Panc1 (cell line): ENCODE measurements at regions not wholly inside any gene's neighbourhood (a gene's known extent, or its start where the extent isn't known, plus 50 kb on each side); places are given as distances from the start of the nearest gene placed in this dataset.

ENCODE experiments used
- ATAC-seq: fragments of 200-7000 bp; cut with Tn5 transposase; 2 replicates; pipeline ENCODE4 v1.9.1; 2020; ENCODE audit warnings: mild to moderate bottlenecking, moderate library complexity
- BruUV-seq: library from RNA; stranded (reverse); fragments of 400-500 nt; replicated peaks from 2 replicates; lab custom pipeline; 2021; lab: Mats Ljungman, UMichigan
- CTCF ChIA-PET: fragments of 300-600 bp; sonication (Branson Sonifier 250); formaldehyde crosslinking; loops from one replicate; lab custom pipeline; 2022; ENCODE audit warnings: antibody characterized with exemption; lab: Charles Lee
- POLR2A ChIA-PET: fragments of 300-600 bp; sonication (Branson Sonifier 250); formaldehyde crosslinking; loops from one replicate; lab custom pipeline; 2022; ENCODE audit warnings: antibody characterized with exemption; lab: Charles Lee
- DNase-seq: peaks from one replicate; pipeline ENCODE4 v3.0.0-alpha.2; 2010; ENCODE audit warnings: low read depth, low spot score
- H3K27ac ChIP-seq: 2 replicates; pipeline ENCODE4 v1.5.1; 2011; ENCODE audit warnings: mild to moderate bottlenecking, low read length, inconsistent platforms
- H3K27me3 ChIP-seq: fragments of 200-500 bp; sonication (Bioruptor generic); 2 replicates; pipeline ENCODE4 v1.6.0; 2014; ENCODE audit warnings: low read length, inconsistent platforms; ENCODE audit not compliant: control insufficient read depth, insufficient read depth
- H3K36me3 ChIP-seq: fragments of 200-500 bp; sonication (Bioruptor generic); 2 replicates; pipeline ENCODE4 v1.5.1; 2014; ENCODE audit warnings: inconsistent platforms, mild to moderate bottlenecking, low read length, moderate library complexity; ENCODE audit not compliant: control insufficient read depth, insufficient read depth
- H3K4me1 ChIP-seq: 2 replicates; pipeline ENCODE4 v1.5.1; 2011; ENCODE audit warnings: inconsistent platforms, mild to moderate bottlenecking, low read length, moderate library complexity; ENCODE audit not compliant: control insufficient read depth, insufficient read depth
- H3K4me3 ChIP-seq, 2 experiments: 2 replicates each; pipeline ENCODE4 v1.5.1; 2011 to 2012; ENCODE audit warnings: low read depth in 2 of 2, low read length in 2 of 2, mild to moderate bottlenecking in 2 of 2, inconsistent platforms in 1 of 2, moderate library complexity in 1 of 2
- H3K9me3 ChIP-seq: fragments of 200-500 bp; sonication (Bioruptor generic); 2 replicates; pipeline ENCODE4 v1.5.1; 2014; ENCODE audit warnings: low read depth, mild to moderate bottlenecking, inconsistent platforms, low read length, moderate library complexity; ENCODE audit not compliant: control insufficient read depth, insufficient read depth
- CTCF ChIP-seq: fragments of 450-650 bp; IDR thresholded peaks from 2 replicates; pipeline ENCODE4 v1.5.1; 2017; ENCODE audit warnings: mild to moderate bottlenecking
- POLR2AphosphoS5 ChIP-seq: IDR thresholded peaks from 2 replicates; pipeline ENCODE4 v1.6.1; 2012; ENCODE audit warnings: mild to moderate bottlenecking, low read depth, low read length, moderate library complexity
- SIN3A ChIP-seq: IDR thresholded peaks from 2 replicates; pipeline ENCODE4 v1.6.1; 2012; ENCODE audit warnings: low read depth, mild to moderate bottlenecking, low read length, moderate library complexity, borderline replicate concordance; ENCODE audit not compliant: insufficient read depth
- TCF7L2 ChIP-seq: IDR thresholded peaks from 2 replicates; pipeline ENCODE4 v1.6.1; 2011; ENCODE audit warnings: mild to moderate bottlenecking, low read depth, low read length, inconsistent platforms
- in situ Hi-C: cut with HindIII; loops from 2 replicates; pipeline ENCODE4 v1.10.0; 2016; ENCODE audit warnings: low sequenced_read_pairs, low pct_unique_long_range_greater_than_20kb
- intact Hi-C: fragments of 100-400 bp; cut with micrococcal nuclease; formaldehyde crosslinking; loops from one replicate; pipeline ENCODE4 v1.10.0; 2022; ENCODE audit not compliant: unreplicated experiment
- TF ChIP-seq, protein P1 (sequence below), 2 experiments: IDR thresholded peaks; 2 replicates each; pipeline ENCODE4 v1.6.1; 2011 to 2012; ENCODE audit warnings: low read depth in 2 of 2, control low read depth in 1 of 2, low read length in 1 of 2, mild to moderate bottlenecking in 1 of 2, moderate library complexity in 1 of 2; ENCODE audit not compliant: insufficient read depth in 1 of 2

- Histone ChIP-seq H3K4me1 (no peaks in the 10 kb centered on the region), H3K4me3 (no peak overlapping the region), H3K27me3 (no peaks in the 10 kb centered on the region), H3K36me3 (no peaks in the 10 kb centered on the region), H3K9me3 (no peaks in the 10 kb centered on the region), H3K27ac (no peak overlapping the region)
- ATAC-seq (no peak), DNase-seq (no peak)
- in situ Hi-C loops = no loop called here
- ChIA-PET POLR2A (no interaction called here), CTCF (no interaction called here)
- no TSS peak for BruUV-seq
- intact Hi-C loops = no loop called here
- TF ChIP-seq, protein P1, sequence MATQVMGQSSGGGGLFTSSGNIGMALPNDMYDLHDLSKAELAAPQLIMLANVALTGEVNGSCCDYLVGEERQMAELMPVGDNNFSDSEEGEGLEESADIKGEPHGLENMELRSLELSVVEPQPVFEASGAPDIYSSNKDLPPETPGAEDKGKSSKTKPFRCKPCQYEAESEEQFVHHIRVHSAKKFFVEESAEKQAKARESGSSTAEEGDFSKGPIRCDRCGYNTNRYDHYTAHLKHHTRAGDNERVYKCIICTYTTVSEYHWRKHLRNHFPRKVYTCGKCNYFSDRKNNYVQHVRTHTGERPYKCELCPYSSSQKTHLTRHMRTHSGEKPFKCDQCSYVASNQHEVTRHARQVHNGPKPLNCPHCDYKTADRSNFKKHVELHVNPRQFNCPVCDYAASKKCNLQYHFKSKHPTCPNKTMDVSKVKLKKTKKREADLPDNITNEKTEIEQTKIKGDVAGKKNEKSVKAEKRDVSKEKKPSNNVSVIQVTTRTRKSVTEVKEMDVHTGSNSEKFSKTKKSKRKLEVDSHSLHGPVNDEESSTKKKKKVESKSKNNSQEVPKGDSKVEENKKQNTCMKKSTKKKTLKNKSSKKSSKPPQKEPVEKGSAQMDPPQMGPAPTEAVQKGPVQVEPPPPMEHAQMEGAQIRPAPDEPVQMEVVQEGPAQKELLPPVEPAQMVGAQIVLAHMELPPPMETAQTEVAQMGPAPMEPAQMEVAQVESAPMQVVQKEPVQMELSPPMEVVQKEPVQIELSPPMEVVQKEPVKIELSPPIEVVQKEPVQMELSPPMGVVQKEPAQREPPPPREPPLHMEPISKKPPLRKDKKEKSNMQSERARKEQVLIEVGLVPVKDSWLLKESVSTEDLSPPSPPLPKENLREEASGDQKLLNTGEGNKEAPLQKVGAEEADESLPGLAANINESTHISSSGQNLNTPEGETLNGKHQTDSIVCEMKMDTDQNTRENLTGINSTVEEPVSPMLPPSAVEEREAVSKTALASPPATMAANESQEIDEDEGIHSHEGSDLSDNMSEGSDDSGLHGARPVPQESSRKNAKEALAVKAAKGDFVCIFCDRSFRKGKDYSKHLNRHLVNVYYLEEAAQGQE (IDR thresholded peaks at IDR 0.05; ENCODE audit: insufficient read depth in 1 of 2, low read depth in 2 of 2, low read length in 1 of 2) = no peak
- no peak for TF ChIP-seq SIN3A
- no peak for TF ChIP-seq POLR2AphosphoS5
- no peak for TF ChIP-seq TCF7L2
- no peak for TF ChIP-seq CTCF
Measured at GRCh38 chr4:132245319-132245718, 903.8 kb upstream of the PCDH10 start.

GRCh38 chr4:132264176-132264575, 884.9 kb upstream of the PCDH10 start:
- H3K9me3 ChIP-seq = no peaks in the 10 kb centered on the region
- no TSS peak for BruUV-seq
- H3K27ac ChIP-seq = no peak overlapping the region
- no peak for ATAC-seq
- H3K27me3 ChIP-seq = no peaks in the 10 kb centered on the region
- no peak for TF ChIP-seq CTCF
- TF ChIP-seq POLR2AphosphoS5 = no peak
- TF ChIP-seq, protein P1 (IDR thresholded peaks at IDR 0.05; ENCODE audit: insufficient read depth in 1 of 2, low read depth in 2 of 2, low read length in 1 of 2) = no peak
- TF ChIP-seq TCF7L2 = no peak
- TF ChIP-seq SIN3A = no peak
- H3K4me1 ChIP-seq = no peaks in the 10 kb centered on the region
- no peak overlapping the region for H3K4me3 ChIP-seq
- POLR2A ChIA-PET = no interaction called here
- no peak for DNase-seq
- H3K36me3 ChIP-seq = no peaks in the 10 kb centered on the region
- intact Hi-C loops = no loop called here
- in situ Hi-C loops = no loop called here
- CTCF ChIA-PET = no interaction called here
